Uterus (tissue), 2 donors: ENCODE measurements at regions not wholly inside any gene's neighbourhood (a gene's known extent, or its start where the extent isn't known, plus 50 kb on each side); places are given as distances from the start of the nearest gene placed in this dataset.

Experiments
- CTCF ChIP-seq, 4 experiments: fragments of 200-600 bp in 2 of 4; fragments of 450-650 bp in 2 of 4; sonication (generic) in 2 of 4; IDR thresholded peaks; one replicate each; pipeline ENCODE4 v1.5.1; 2016 to 2019; ENCODE audit warnings: antibody characterized with exemption in 4 of 4, mild to moderate bottlenecking in 2 of 4, moderate library complexity in 1 of 4
- POLR2A ChIP-seq, 2 donors: fragments of 450-650 bp; IDR thresholded peaks; one replicate each; pipeline ENCODE4 v1.6.1; 2016; ENCODE audit warnings: antibody characterized with exemption in 2 of 2, mild to moderate bottlenecking in 1 of 2, moderate library complexity in 1 of 2

GRCh38 chr1:38524025-38524641, 335.4 kb downstream of the RRAGC start:
- no peak for TF ChIP-seq POLR2A (IDR thresholded peaks at IDR 0.05)
- TF ChIP-seq CTCF (IDR thresholded peaks at IDR 0.05), result no peak
